Endothelial cell of umbilical vein (primary cell): ENCODE measurements at regions not wholly inside any gene's neighbourhood (a gene's known extent, or its start where the extent isn't known, plus 50 kb on each side); places are given as distances from the start of the nearest gene placed in this dataset.

Experiments used
- BruUV-seq: library from RNA; stranded (reverse); fragments of 400-500 nt; replicated peaks from 2 replicates; lab custom pipeline; 2021; lab: Mats Ljungman, UMichigan
- CTCF ChIA-PET: fragments of 300-600, 350-600 bp; sonication (Branson Sonifier 250); formaldehyde crosslinking; loops from one replicate; lab custom pipeline; 2021; ENCODE audit warnings: antibody characterized with exemption, inconsistent platforms; lab: Charles Lee
- POLR2A ChIA-PET: fragments of 300-600, 350-600 bp; sonication (Branson Sonifier 250); formaldehyde crosslinking; loops from one replicate; lab custom pipeline; 2021; ENCODE audit warnings: antibody characterized with exemption, inconsistent platforms; lab: Charles Lee
- DNase-seq: peaks from one replicate; pipeline ENCODE4 v3.0.0-alpha.2; 2011; ENCODE audit warnings: low read depth, low spot score
- FAIRE-seq: peaks from 2 replicates; lab custom pipeline; 2011; peaks lifted over from hg19 to GRCh38; lab: Jason Lieb, UNC
- H2AFZ ChIP-seq: 2 replicates; pipeline ENCODE4 v1.6.0; 2012; ENCODE audit warnings: low read depth, low read length, control low read depth, inconsistent platforms
- H3K27ac ChIP-seq: 2 replicates; pipeline ENCODE4 v1.5.1; 2011; ENCODE audit warnings: low read depth, mild to moderate bottlenecking, control low read depth, low read length, moderate library complexity; ENCODE audit not compliant: insufficient read depth
- H3K27me3 ChIP-seq, 2 experiments: 2 replicates each; pipeline versions ENCODE4 v1.6.0 to v1.6.1; 2011; ENCODE audit warnings: low read length in 2 of 2, mixed read lengths in 1 of 2; ENCODE audit not compliant: control insufficient read depth in 2 of 2, insufficient read depth in 2 of 2
- H3K36me3 ChIP-seq, 2 experiments: 2 replicates in 1 of 2; 3 replicates in 1 of 2; pipeline ENCODE4 v1.5.1; 2011; ENCODE audit warnings: low read length in 2 of 2, mild to moderate bottlenecking in 1 of 2, moderate library complexity in 1 of 2; ENCODE audit not compliant: control insufficient read depth in 2 of 2, insufficient read depth in 2 of 2; ENCODE audit errors: extremely low read depth in 1 of 2
- H3K4me1 ChIP-seq: 3 replicates; pipeline ENCODE4 v1.5.1; 2011; ENCODE audit warnings: mild to moderate bottlenecking, low read length; ENCODE audit not compliant: control insufficient read depth, insufficient read depth; ENCODE audit errors: extremely low read depth
- H3K4me2 ChIP-seq: 2 replicates; pipeline ENCODE4 v1.6.1; 2011; ENCODE audit warnings: low read length, control low read depth, mixed read lengths; ENCODE audit not compliant: insufficient read depth
- H3K4me3 ChIP-seq, 3 experiments: fragments of 200-600 bp in 1 of 3; sonication (generic), shearing (Covaris generic) in 1 of 3; replicated peaks in 1 of 3; 2 replicates each; pipeline ENCODE4 v1.5.1; 2011 to 2016; ENCODE audit warnings: control low read depth in 3 of 3, low read length in 3 of 3, mild to moderate bottlenecking in 2 of 3, inconsistent platforms in 1 of 3, low read depth in 1 of 3, moderate library complexity in 1 of 3; ENCODE audit not compliant: insufficient read depth in 1 of 3
- H3K79me2 ChIP-seq: 2 replicates; pipeline ENCODE4 v1.6.0; 2012; ENCODE audit warnings: low read length, inconsistent platforms; ENCODE audit not compliant: control insufficient read depth, insufficient read depth
- H3K9ac ChIP-seq: replicated peaks from 2 replicates; pipeline ENCODE3; 2011; ENCODE audit warnings: low read length, control low read depth; ENCODE audit not compliant: insufficient read depth; ENCODE audit errors: extremely low read depth
- H3K9me1 ChIP-seq: replicated peaks from 3 replicates; pipeline ENCODE4 v1.6.0; 2011; ENCODE audit warnings: mild to moderate bottlenecking, low read length; ENCODE audit not compliant: control insufficient read depth, insufficient read depth; ENCODE audit errors: extremely low read depth
- H3K9me3 ChIP-seq: replicated peaks from 2 replicates; pipeline ENCODE4 v1.5.1; 2012; ENCODE audit warnings: low read length, inconsistent platforms; ENCODE audit not compliant: control insufficient read depth, insufficient read depth
- H4K20me1 ChIP-seq: replicated peaks from 2 replicates; pipeline ENCODE3; 2011; ENCODE audit warnings: mild to moderate bottlenecking, low read length; ENCODE audit not compliant: control insufficient read depth, insufficient read depth; ENCODE audit errors: extremely low read depth
- CTCF ChIP-seq, 2 donors: IDR thresholded peaks; 1 replicate in 1 of 2; 2 replicates in 1 of 2; pipeline ENCODE4 v1.5.1; 2011; ENCODE audit warnings: low read length in 2 of 2, mild to moderate bottlenecking in 2 of 2, moderate library complexity in 2 of 2, control low read depth in 1 of 2, inconsistent platforms in 1 of 2, low read depth in 1 of 2; ENCODE audit not compliant: insufficient read depth in 1 of 2; ENCODE audit errors: extremely low read depth in 1 of 2
- EZH2 ChIP-seq: IDR thresholded peaks from 2 replicates; pipeline ENCODE4 v1.6.1; 2012; ENCODE audit warnings: borderline replicate concordance, low read depth, mild to moderate bottlenecking, moderate library complexity, low read length, inconsistent platforms; ENCODE audit not compliant: severe bottlenecking
- FOS ChIP-seq: IDR thresholded peaks from 2 replicates; pipeline ENCODE4 v1.6.1; 2011; ENCODE audit warnings: mild to moderate bottlenecking, low read length, moderate library complexity, borderline replicate concordance; ENCODE audit not compliant: insufficient read depth
- GATA2 ChIP-seq: IDR thresholded peaks from 2 replicates; pipeline ENCODE4 v1.7.0; 2011; ENCODE audit warnings: low read depth, mild to moderate bottlenecking, moderate library complexity, mixed read lengths, low read length; ENCODE audit not compliant: insufficient read length, insufficient read depth
- JUN ChIP-seq: IDR thresholded peaks from 2 replicates; pipeline ENCODE4 v1.6.1; 2011; ENCODE audit warnings: borderline replicate concordance, low read depth; ENCODE audit not compliant: insufficient read length, insufficient read depth
- MAX ChIP-seq: IDR thresholded peaks from 2 replicates; pipeline ENCODE4 v1.6.1; 2011; ENCODE audit not compliant: insufficient read depth, insufficient read length
- MYC ChIP-seq: IDR thresholded peaks from one replicate; pipeline ENCODE4 v1.6.1; 2011; ENCODE audit warnings: mild to moderate bottlenecking, low read depth, low read length
- POLR2A ChIP-seq: IDR thresholded peaks from 2 replicates; pipeline ENCODE4 v1.6.1; 2012; ENCODE audit warnings: low read depth, mild to moderate bottlenecking, control low read depth, low read length
- POLR2AphosphoS5 ChIP-seq: IDR thresholded peaks from 2 replicates; pipeline ENCODE4 v1.6.1; 2012; ENCODE audit warnings: low read depth, mild to moderate bottlenecking, control low read depth, low read length, moderate library complexity; ENCODE audit not compliant: insufficient read depth
- dilution Hi-C: fragments of 300-500 bp; cut with MboI; formaldehyde crosslinking; loops from one replicate; pipeline ENCODE4 v1.15.0; 2019; ENCODE audit warnings: low sequenced_read_pairs; ENCODE audit not compliant: extremely low pct_ligation_motif_present
- intact Hi-C: fragments of 100-400 bp; cut with micrococcal nuclease; formaldehyde crosslinking; loops from one replicate; pipeline ENCODE4 v1.10.0; 2022

GRCh38 chr13:104447348-104447747, 1381.1 kb upstream of the SLC10A2 start:
- DNase-seq (no peak), FAIRE-seq (no peak)
- H3K79me2 ChIP-seq = no peaks in the 10 kb centered on the region
- no peak overlapping the region for H3K4me3 ChIP-seq
- H3K9me1 ChIP-seq = no peaks in the 10 kb centered on the region
- H3K9me3 ChIP-seq = no peaks in the 10 kb centered on the region
- no peaks in the 10 kb centered on the region for H4K20me1 ChIP-seq
- TF ChIP-seq CTCF (IDR thresholded peaks at IDR 0.05; ENCODE audit: extremely low read depth in 1 of 2, insufficient read depth in 1 of 2, low read depth in 1 of 2, low read length in 2 of 2) = no peak
- TF ChIP-seq MYC = no peak
- TF ChIP-seq POLR2A = no peak
- TF ChIP-seq JUN = no peak
- BruUV-seq = no TSS peak
- no peak overlapping the region for H2AFZ ChIP-seq
- no peak overlapping the region for H3K9ac ChIP-seq
- H3K27ac ChIP-seq = no peak overlapping the region
- dilution Hi-C loops = no loop called here
- H3K4me2 ChIP-seq = no peak overlapping the region
- CTCF ChIA-PET = no interaction called here
- intact Hi-C loops = no loop called here
- no peaks in the 10 kb centered on the region for H3K4me1 ChIP-seq
- H3K27me3 ChIP-seq = no peaks in the 10 kb centered on the region
- H3K36me3 ChIP-seq = no peaks in the 10 kb centered on the region
- POLR2A ChIA-PET = no interaction called here

- no peak for FAIRE-seq
- no peak overlapping the region for H3K9ac ChIP-seq
- dilution Hi-C loops (no loop called here), intact Hi-C loops (no loop called here)
- H3K4me2 ChIP-seq = no peak overlapping the region
- CTCF ChIA-PET = no interaction called here
- TF ChIP-seq EZH2 (no peak), MYC (no peak), GATA2 (no peak), CTCF (IDR thresholded peaks at IDR 0.05; ENCODE audit: extremely low read depth in 1 of 2, insufficient read depth in 1 of 2, low read depth in 1 of 2, low read length in 2 of 2) (no peak), FOS (no peak), JUN (no peak), POLR2A (no peak), MAX (no peak), POLR2AphosphoS5 (no peak)
- DNase-seq = no peak
- H3K36me3 ChIP-seq = no peaks in the 10 kb centered on the region
- no peaks in the 10 kb centered on the region for H3K27me3 ChIP-seq
- BruUV-seq = no TSS peak
- H3K27ac ChIP-seq = no peak overlapping the region
- H3K9me1 ChIP-seq = no peaks in the 10 kb centered on the region
- H3K9me3 ChIP-seq = no peaks in the 10 kb centered on the region
- H3K79me2 ChIP-seq = no peaks in the 10 kb centered on the region
- H3K4me1 ChIP-seq = no peaks in the 10 kb centered on the region
- H2AFZ ChIP-seq = no peak overlapping the region
- POLR2A ChIA-PET = no interaction called here
- H3K4me3 ChIP-seq = no peak overlapping the region
- no peaks in the 10 kb centered on the region for H4K20me1 ChIP-seq
Observed at GRCh38 chr13:104442536-104442935, 1376.3 kb upstream of the SLC10A2 start.
